HG02588 (cell line): ENCODE measurements at regions not wholly inside any gene's neighbourhood (a gene's known extent, or its start where the extent isn't known, plus 50 kb on each side); places are given as distances from the start of the nearest gene placed in this dataset.
"Not testable (repeated sequence)": the region's sequence is repeated elsewhere in the genome, so short reads cannot be mapped to it uniquely, and the experiment has no call there.

Experiments
- ATAC-seq: cut with Tn5 transposase; IDR thresholded peaks from one replicate; pipeline ENCODE4 v1.9.1; 2021; ENCODE audit warnings: mild to moderate bottlenecking, moderate library complexity; ENCODE audit not compliant: unreplicated experiment

DNA sequence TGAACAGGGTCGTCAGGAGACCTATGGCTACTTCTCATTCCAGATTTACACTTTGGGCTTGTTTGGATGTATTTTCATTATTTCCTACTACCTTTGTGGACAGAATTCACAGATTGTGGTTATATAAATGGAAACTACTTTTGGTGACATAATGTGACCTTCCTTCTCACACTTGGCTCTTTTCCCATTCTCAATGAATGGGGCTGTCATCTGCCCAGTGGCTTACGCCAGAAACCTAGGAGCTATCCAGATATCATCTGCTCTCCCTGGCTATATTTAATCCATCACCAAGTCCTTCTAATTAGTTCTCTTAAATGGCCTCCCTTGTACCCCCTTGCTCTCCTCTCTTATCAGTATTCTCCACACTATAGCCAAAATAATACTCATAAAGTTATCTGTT is 1606.8 kb downstream of the KHDRBS2 start:
- no peak for ATAC-seq

DNA sequence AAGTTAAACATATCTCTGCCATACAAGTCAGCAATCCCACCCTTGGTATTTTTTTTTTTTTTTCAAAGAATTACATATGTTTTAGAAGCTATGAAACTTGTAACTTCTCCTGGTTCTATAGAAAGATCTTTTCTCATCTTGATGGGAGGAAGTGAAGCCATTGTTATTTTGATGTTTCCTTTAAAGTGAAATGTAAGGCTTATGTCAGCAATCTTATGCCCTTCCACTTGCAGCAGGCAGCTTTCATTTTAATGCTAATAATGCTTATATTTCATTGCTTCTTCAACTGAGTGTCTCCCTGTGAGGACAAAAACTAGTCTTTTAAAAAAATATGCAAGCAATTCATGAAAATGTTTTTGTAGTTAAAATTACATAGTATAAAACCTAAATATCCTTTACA is 1614.7 kb downstream of the KHDRBS2 start:
- ATAC-seq: no peak

DNA sequence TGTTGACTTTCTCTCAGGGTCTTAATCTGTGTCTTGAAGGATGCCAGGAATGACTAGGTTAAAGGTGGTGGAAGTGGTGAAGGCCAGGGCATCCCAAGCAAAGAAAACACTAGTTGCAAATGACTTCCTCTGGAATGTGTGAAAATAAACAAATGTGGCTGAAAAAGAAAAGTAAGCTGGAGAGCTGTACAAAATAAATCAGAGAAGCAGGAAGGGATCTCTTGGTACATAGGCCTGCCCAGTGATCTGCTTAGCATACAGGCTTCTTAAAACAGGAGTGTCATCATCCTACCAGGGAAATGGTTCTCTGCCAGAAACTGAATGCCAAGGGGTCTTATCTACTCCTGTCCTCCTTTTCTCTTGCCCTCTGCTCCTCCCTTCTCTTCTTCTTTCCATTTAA is 1616.0 kb downstream of the KHDRBS2 start:
- ATAC-seq: no peak

GRCh38 chr6:60668428-60668827 is 1617.6 kb downstream of the KHDRBS2 start:
- no peak for ATAC-seq

DNA sequence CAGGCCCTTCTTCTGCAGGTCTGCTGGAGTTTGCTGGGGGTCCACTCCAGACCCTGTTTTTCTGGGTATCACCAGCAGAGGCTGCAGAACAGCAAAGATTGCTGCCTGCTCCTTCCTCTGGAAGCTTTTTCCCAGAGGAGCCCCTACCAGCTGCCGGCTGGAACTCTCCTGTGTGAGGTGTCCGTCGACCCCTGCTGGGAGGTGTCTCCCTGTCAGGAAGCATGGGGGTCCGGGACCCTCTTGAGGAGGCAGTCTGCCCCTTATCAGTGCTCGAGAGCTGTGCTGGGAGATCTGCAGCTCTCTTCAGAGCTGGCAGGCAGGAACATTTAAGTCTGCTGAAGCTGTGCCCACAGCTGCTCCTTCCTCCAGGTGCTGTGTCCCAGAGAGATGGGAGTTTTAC is 1622.8 kb downstream of the KHDRBS2 start:
- ATAC-seq: not testable (repeated sequence)

- no peak for ATAC-seq
Measured at GRCh38 chr6:60643870-60644269, 1642.2 kb downstream of the KHDRBS2 start.

- ATAC-seq: not testable (repeated sequence)
Measured at GRCh38 chr6:60639185-60639584, 1646.8 kb downstream of the KHDRBS2 start.
